ENCODE measurements at regions not wholly inside any gene's neighbourhood (a gene's known extent, or its start where the extent isn't known, plus 50 kb on each side); places are given as distances from the start of the nearest gene placed in this dataset.

- TF ChIP-seq CTCF (IDR thresholded peaks at IDR 0.05; ENCODE audit: insufficient read depth, low read length, poor library complexity, severe bottlenecking) (no peak), EZH2phosphoT487 (conservative IDR thresholded peaks at IDR 0.05; ENCODE audit: low read length) (no peak)
Observed at GRCh38 chr3:82022836-82023235, 261.4 kb upstream of the GBE1 start.

Measured in SU-DHL-6 (cell line).